ENCODE measurements at regions not wholly inside any gene's neighbourhood (a gene's known extent, or its start where the extent isn't known, plus 50 kb on each side); places are given as distances from the start of the nearest gene placed in this dataset.

DNA sequence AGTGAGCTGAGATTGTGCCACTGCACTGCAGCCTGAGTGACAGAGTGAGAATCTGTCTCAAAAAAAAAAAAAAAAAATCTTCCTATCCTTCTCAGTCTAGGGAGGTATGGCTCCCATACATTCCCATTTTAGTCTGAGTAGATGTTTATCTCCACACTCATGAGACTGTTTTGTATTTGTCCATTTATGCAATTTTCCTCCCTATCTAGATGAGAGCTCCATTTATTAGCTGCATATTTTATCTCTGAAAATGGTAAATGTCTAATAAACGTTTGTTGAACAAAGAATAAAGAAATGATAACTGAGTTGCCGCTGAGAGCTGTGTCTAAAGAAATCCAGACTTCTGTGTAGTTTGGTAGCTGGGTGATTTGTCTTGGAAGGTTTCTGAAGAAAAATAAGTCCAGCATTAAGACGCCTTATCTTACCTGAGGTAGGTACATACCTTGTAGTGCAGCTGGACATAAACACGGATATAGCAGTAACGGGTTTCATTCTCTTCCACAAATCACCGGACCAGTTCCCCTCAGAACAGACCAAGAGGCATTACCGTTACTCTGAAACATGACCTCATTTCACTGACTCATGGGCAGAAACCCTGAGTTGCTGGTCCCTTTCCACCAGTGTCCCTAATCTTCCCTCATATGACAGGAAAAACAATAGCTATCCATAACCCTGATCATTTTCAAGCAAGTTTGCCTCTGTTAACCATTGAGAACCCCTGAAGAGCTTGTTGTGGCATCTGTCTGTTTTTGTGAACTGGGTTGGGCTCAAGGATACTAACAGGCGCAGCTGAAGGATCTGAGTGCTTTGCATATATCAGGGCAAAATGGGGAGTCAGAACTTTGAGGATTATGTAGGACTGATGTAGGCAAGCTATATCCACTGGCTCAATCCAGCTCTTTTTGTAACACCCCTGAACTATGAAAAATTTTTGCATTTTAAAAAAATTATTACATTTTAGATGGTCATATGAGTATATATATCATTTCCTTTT lies 177.4 kb upstream of the XYLT1 start:
- no peaks in the 10 kb centered on the region for H3K4me1 ChIP-seq
- no peaks in the 10 kb centered on the region for H3K36me3 ChIP-seq
- DNase-seq, result no peak
- ATAC-seq, result no peak
- H3K27ac ChIP-seq, result no peak overlapping the region
- intact Hi-C loops (cut with DNase I), result no loop called here
- no peaks in the 10 kb centered on the region for H3K9me3 ChIP-seq
- H3K27me3 ChIP-seq (ENCODE audit: low read depth), result no peaks in the 10 kb centered on the region
- TF ChIP-seq, protein P1, sequence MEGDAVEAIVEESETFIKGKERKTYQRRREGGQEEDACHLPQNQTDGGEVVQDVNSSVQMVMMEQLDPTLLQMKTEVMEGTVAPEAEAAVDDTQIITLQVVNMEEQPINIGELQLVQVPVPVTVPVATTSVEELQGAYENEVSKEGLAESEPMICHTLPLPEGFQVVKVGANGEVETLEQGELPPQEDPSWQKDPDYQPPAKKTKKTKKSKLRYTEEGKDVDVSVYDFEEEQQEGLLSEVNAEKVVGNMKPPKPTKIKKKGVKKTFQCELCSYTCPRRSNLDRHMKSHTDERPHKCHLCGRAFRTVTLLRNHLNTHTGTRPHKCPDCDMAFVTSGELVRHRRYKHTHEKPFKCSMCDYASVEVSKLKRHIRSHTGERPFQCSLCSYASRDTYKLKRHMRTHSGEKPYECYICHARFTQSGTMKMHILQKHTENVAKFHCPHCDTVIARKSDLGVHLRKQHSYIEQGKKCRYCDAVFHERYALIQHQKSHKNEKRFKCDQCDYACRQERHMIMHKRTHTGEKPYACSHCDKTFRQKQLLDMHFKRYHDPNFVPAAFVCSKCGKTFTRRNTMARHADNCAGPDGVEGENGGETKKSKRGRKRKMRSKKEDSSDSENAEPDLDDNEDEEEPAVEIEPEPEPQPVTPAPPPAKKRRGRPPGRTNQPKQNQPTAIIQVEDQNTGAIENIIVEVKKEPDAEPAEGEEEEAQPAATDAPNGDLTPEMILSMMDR (IDR thresholded peaks at IDR 0.05), result no peak
- no peak overlapping the region for H3K4me3 ChIP-seq

DNA sequence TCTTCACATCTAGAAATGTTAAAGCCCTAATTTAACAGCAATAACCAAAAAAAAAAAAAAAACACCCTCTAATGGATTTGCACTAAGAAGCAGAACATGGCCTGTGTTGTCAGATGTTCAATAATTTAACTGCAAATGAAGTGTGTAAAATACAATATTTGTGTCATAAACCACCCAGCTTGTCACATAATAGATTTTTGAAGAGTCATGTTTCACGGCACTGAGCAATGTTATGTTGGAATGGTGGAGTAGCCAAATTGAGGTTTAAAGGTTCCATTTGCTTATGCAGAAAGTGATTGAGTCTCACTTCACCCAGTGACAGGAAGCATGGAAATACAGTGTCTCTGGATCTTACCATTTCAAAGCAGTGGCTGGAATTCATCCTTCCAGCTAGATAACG lies 173.2 kb upstream of the XYLT1 start:
- H3K4me1 ChIP-seq, result no peaks in the 10 kb centered on the region
- intact Hi-C loops (cut with DNase I), result no loop called here
- H3K4me3 ChIP-seq, result no peak overlapping the region
- ATAC-seq (no peak), DNase-seq (no peak)
- no peak overlapping the region for H3K27ac ChIP-seq
- H3K36me3 ChIP-seq, result no peaks in the 10 kb centered on the region
- H3K9me3 ChIP-seq, result no peaks in the 10 kb centered on the region
- H3K27me3 ChIP-seq (ENCODE audit: low read depth), result no peaks in the 10 kb centered on the region
- TF ChIP-seq, protein P1 (IDR thresholded peaks at IDR 0.05), result no peak

DNA sequence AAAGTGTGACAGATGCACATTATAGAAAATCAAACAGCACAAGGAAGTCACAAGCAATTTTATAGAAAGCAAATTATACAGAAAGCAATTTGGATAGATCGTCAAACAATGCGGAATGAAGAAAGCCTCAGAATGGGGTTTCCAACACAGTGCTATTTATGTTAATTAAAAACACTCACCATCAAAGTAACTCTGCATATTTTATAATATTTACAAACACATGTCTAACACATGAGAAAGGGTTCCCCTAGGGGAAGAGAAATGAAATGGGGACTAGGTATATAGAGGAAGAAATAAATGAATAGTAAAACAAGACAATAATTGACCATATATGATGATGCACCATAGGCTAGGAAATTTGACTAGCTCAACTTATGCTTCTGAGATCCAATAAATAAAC lies 171.2 kb upstream of the XYLT1 start:
- ATAC-seq, result no peak

DNA sequence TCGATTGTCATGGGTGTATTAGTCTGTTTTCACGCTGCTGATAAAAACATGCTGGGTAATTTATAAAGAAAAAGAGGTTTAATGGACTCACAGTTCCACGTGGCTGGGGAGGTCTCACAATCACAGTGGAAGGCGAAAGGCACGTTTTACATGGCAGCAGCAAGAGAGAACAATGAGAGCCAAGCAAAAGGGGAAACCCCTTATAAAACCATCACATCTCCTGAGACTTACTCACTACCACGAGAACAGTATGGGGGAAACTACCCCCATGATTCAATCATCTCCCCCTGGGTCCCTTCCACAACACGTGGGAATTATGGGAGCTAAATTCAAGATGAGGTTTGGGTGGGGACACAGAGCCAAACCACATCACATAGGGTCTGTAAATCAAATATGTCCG lies 167.4 kb upstream of the XYLT1 start:
- ATAC-seq (no peak), DNase-seq (no peak)
- no peaks in the 10 kb centered on the region for H3K27me3 ChIP-seq (ENCODE audit: low read depth)
- intact Hi-C loops (cut with DNase I), result no loop called here
- no peaks in the 10 kb centered on the region for H3K36me3 ChIP-seq
- no peaks in the 10 kb centered on the region for H3K4me1 ChIP-seq
- TF ChIP-seq, protein P1 (IDR thresholded peaks at IDR 0.05), result no peak
- no peak overlapping the region for H3K4me3 ChIP-seq
- no peak overlapping the region for H3K27ac ChIP-seq
- H3K9me3 ChIP-seq, result no peaks in the 10 kb centered on the region

More for the DNA sequence above, 171.2 kb upstream of the XYLT1 start:
- DNase-seq, result no peak
- intact Hi-C loops (cut with DNase I), result no loop called here
- Histone ChIP-seq H3K36me3 (no peaks in the 10 kb centered on the region), H3K9me3 (no peaks in the 10 kb centered on the region), H3K27me3 (ENCODE audit: low read depth) (no peaks in the 10 kb centered on the region), H3K27ac (no peak overlapping the region), H3K4me1 (no peaks in the 10 kb centered on the region), H3K4me3 (no peak overlapping the region)
- TF ChIP-seq, protein P1 (IDR thresholded peaks at IDR 0.05), result no peak

DNA sequence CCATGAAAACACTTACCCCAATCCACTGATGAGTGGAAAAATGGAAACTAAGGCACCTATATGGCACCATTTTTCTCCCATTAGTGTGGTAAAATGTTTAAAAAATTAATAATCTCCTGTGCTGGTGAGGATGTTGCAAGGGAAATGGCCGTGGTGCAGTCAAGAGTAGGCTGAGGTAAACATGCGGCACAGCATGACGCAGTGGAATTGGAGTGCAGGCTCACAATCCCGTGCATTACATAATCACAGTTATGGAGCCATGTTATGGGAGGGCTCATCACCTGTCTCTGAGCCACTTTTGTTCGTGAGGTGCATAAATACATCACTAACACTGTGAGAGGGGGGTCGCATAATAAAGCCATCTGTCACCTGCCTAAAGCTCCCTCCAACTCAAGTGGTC lies 164.4 kb upstream of the XYLT1 start:
- ATAC-seq, result no peak
- DNase-seq, result no peak
- Histone ChIP-seq H3K27ac (no peak overlapping the region), H3K4me1 (no peaks in the 10 kb centered on the region), H3K36me3 (no peaks in the 10 kb centered on the region), H3K27me3 (ENCODE audit: low read depth) (peaks cover 10% of the 10 kb centered on the region), H3K4me3 (no peak overlapping the region), H3K9me3 (no peaks in the 10 kb centered on the region)
- TF ChIP-seq, protein P1 (IDR thresholded peaks at IDR 0.05), result no peak
- intact Hi-C loops (cut with DNase I), result no loop called here
